ENCODE measurements at regions not wholly inside any gene's neighbourhood (a gene's known extent, or its start where the extent isn't known, plus 50 kb on each side); places are given as distances from the start of the nearest gene placed in this dataset.

- TF ChIP-seq CTCF (IDR thresholded peaks at IDR 0.05) (no peak), POLR2A (IDR thresholded peaks at IDR 0.05) (no peak)
These were observed 55.8 kb upstream of the TNP1 start for GRCh38 chr2:216915557-216916150.

Data from uterus (tissue), 2 donors.